GM03348 (cell line): ENCODE measurements at regions not wholly inside any gene's neighbourhood (a gene's known extent, or its start where the extent isn't known, plus 50 kb on each side); places are given as distances from the start of the nearest gene placed in this dataset.

Source experiments
- DNase-seq: peaks from one replicate; pipeline ENCODE4 v3.0.0; 2012; ENCODE audit warnings: low spot score

- DNase-seq = no peak
Measured at GRCh38 chr3:107263269-107264021, 113.8 kb upstream of the CCDC54 start.

DNA sequence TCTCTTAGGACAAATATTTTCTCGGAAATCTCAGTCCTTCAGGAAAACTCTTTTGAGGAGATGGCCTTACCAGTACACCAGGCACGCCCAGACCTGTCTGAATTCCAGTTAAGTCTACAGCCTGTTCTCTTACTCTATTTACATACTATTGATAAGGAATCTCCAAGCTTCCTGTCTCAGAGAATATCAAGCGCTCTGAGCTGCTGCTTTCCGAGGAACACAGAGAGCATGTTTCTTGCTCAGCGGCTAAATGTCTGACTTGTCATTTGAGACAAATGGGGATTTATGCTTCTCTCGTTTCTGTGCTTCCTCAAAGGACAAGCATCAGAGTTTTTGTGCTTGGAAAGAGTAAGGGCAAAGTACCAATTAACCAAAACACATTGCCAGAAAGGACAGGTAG lies 112.4 kb upstream of the CCDC54 start:
- no peak for DNase-seq

DNA sequence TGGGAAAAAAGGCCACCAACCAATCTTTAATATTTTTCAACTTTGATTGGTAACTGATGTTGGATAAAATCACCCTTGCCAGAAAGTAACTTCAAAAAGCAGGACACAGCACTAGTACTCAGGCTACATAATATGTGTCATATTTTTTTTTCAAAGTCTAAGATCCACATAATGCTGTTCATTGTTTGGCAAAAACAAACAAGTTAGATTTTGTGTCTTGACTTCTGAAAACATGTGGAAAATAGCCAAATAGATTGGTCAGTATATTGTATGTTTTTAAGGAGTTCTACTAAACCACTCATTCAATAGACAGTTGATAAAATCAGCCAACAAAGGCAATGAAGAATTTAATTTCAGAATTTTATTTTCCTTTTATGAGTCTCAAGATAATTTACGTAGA lies 111.7 kb upstream of the CCDC54 start:
- DNase-seq = no peak

- no peak for DNase-seq
Measured at GRCh38 chr3:107268469-107268868, 108.8 kb upstream of the CCDC54 start.

DNA sequence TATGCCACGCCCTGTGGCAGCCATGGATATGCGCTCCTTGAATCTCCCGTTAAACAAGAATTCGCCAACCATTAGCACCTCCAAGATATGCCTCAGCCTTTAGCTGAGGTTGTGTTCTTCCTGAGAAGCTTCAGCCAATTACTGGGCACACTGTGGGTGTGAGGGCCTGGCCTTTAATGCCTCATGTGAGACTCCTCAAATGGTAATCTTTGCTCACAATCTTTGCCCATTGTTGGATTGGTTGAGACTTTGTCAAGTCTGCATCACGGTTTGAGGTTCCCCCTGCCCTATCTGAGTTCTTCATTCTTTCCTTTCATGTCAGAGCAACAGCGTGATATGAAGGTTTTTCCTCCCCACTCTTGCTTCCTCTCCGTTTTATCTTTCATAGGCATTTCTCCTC lies 108.1 kb upstream of the CCDC54 start:
- no peak for DNase-seq

GRCh38 chr3:107271787-107272387 lies 105.4 kb upstream of the CCDC54 start:
- DNase-seq = peak; percentile 68

GRCh38 chr3:107272471-107272870 lies 104.8 kb upstream of the CCDC54 start:
- DNase-seq = no peak

GRCh38 chr3:107272885-107273284 lies 104.4 kb upstream of the CCDC54 start:
- DNase-seq = no peak

DNA sequence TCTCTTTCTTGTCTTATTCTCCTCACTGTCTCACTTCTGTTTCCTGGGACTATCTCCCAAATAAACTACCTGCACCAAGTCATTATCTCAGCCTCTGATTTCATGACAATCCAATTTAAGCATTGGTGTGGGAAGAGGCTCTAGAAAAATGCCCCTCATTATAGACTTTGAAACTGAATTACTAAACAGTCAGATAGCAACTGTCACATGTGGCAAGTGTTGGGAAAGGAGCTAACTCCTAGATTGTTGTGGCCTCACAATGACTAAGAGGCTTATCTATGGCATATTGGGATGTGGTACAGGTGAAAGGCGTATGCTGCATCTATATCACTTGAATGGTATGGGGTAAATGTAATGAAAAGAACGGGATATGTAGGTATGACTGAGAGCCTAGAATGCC lies 103.5 kb upstream of the CCDC54 start:
- no peak for DNase-seq

DNA sequence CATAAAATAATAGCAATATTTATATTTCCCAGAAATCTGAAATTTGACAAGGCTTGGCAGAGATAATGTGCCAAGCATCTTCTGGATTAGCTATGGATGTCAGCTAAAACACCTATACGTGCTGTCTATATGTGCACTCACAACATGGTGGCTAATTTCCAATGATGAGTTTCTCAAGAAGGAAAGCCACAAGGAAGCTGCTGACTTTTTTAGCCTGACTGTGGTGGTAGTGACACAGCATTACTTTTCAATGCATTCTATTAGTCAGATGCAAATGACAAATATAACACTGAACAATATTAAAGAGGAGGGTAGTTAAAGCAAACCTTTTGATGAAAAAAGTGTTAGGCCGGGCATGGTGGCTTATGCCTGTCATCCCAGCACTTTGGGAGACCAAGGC lies 101.7 kb upstream of the CCDC54 start:
- DNase-seq = no peak

DNA sequence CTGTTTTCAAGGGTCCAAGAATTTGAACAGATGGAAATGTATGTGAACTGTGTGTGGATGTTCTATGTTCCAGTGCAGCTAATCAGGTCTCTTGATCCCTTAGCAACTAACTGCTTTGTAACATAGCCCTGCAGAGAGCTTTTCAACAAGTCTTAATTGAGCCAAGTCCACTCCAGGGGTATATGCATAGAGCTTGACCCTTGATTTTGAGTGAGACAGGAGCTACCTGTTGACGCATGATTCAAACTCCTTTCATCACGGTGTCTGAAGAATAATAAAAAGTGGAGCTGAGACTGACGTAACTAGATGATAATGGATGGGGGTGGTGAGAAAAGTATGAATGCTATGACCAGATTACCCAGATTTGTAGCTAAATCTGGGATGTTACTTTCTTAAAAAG lies 93.3 kb upstream of the CCDC54 start:
- no peak for DNase-seq

- DNase-seq = peak; percentile 8
Measured at GRCh38 chr3:107284612-107285011, 92.6 kb upstream of the CCDC54 start.

DNA sequence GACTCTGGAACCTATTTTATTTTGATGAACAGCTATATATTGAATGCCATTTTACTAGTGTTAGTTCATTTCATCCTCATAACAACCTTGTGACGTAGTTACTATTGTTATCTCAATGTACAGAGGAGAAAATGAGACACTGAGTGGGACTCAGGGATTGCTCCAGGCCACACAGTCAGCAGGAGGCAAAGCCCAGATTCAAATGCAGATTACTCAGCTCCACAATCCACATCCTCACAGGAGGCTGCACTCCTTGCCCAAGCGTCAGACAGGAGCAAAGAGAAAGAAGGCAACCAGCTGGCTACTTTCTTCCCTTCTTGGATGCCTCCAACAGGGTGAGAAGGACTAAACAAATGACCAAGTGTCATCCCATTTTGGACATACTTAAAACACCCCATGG lies 92.0 kb upstream of the CCDC54 start:
- no peak for DNase-seq

- no peak for DNase-seq
Measured at GRCh38 chr3:107289354-107289753, 87.9 kb upstream of the CCDC54 start.

- DNase-seq = no peak
Measured at GRCh38 chr3:107294117-107294516, 83.1 kb upstream of the CCDC54 start.

- no peak for DNase-seq
Measured at GRCh38 chr3:107297597-107297996, 79.6 kb upstream of the CCDC54 start.

DNA sequence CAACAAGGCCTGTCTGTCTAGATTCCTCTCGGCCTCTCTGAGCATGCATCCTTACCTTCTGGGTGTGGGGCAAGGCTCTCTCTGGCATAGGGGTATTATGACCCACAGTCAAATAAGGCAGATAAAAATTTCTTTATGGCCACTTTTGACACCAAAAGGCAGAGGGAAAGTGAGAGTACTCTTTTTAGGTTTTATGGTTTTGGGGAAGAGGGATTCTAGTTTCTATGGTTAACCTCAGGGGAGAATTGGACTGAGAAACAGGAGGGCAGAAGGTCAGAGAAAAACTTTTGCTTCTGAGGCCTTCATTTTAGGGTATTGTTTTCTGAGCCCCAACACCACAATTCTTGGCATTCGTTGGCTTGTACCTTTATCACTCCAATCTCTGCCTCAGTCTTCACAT lies 70.0 kb upstream of the CCDC54 start:
- DNase-seq = no peak

DNA sequence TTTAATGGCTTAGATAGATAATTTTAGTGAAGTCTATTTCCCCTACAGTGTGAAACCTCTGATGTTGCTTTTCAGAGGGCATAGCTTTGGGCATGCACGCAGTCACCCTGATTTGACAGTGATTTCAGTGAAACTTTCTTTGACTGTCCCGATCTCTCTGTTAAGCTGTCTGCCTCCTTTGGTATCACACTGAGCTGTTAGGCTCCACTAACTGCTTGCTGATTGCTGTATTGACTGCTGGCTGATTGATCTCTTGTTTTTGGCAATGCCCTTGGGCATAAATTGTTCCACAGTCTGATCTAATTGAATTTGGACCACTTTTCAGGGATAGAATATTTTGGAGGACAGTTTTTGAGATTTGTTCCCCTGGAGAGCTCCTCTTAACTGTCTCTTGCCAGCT lies 68.5 kb upstream of the CCDC54 start:
- no peak for DNase-seq

DNA sequence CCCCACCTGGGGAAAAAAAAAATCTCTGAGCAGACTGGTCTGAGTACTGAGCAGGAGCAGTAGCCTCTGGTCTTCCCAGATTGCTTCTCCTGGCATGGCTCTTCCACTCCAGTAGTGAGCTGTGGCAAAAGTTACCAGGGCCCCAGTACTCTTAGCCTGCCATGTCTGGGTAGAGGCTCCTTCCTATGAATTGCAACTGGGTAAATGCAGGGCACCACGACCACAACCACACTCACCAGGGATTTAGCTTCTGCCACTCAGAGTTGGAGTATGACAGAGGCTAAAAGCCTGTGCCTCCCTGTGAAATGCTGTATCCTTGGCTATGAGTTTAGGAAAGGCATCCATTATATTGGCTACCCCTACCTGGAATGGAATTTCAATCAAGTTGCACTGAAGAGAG lies 67.9 kb upstream of the CCDC54 start:
- DNase-seq = no peak

- no peak for DNase-seq
Measured at GRCh38 chr3:107313711-107314110, 63.5 kb upstream of the CCDC54 start.

- DNase-seq = no peak
Measured at GRCh38 chr3:107315141-107315540, 62.1 kb upstream of the CCDC54 start.

GRCh38 chr3:107323723-107324122 lies 53.5 kb upstream of the CCDC54 start:
- no peak for DNase-seq

DNA sequence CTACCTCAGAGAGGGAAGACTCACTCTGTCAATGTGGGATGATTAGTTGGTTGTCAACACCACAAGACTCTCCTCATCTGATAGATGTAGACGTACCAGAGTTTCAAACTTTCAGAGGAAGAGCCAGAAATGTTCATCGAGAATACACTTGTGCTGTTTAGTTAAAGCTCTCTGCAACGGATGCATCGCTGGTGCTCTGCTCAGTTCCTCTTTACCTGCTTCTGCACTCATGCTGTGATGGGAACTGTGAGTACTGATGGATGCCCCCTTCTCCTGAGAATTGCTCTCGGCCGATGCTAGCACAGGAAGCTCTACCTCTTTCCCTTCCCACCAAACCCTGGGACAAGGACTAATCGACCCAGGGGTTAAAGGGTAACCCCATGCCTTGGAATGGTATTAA lies 51.8 kb upstream of the CCDC54 start:
- no peak for DNase-seq
